SJCRH30 (cell line): ENCODE measurements at regions not wholly inside any gene's neighbourhood (a gene's known extent, or its start where the extent isn't known, plus 50 kb on each side); places are given as distances from the start of the nearest gene placed in this dataset.

Experiments
- DNase-seq, 2 experiments: peaks; one replicate each; pipeline ENCODE4 v3.0.0-alpha.2; 2015 to 2020
- H3K27ac ChIP-seq: fragments of 250-450 bp; sonication (Bioruptor Pico); 2 replicates; pipeline ENCODE4 v1.5.1; 2020; ENCODE audit warnings: mild to moderate bottlenecking, moderate library complexity
- H3K27me3 ChIP-seq: fragments of 250-450 bp; sonication (Bioruptor Pico); 2 replicates; pipeline ENCODE4 v1.5.1; 2020; ENCODE audit warnings: mild to moderate bottlenecking, moderate library complexity
- H3K36me3 ChIP-seq: fragments of 250-450 bp; sonication (Bioruptor Pico); 2 replicates; pipeline ENCODE4 v1.5.1; 2020; ENCODE audit warnings: mild to moderate bottlenecking, moderate library complexity
- H3K4me1 ChIP-seq: fragments of 250-450 bp; sonication (Bioruptor Pico); 2 replicates; pipeline ENCODE4 v1.5.1; 2020; ENCODE audit warnings: mild to moderate bottlenecking, moderate library complexity
- H3K4me3 ChIP-seq: fragments of 250-450 bp; sonication (Bioruptor Pico); 2 replicates; pipeline ENCODE4 v1.5.1; 2020; ENCODE audit warnings: mild to moderate bottlenecking, moderate library complexity
- H3K9me3 ChIP-seq: fragments of 250-450 bp; sonication (Bioruptor Pico); replicated peaks from 2 replicates; pipeline ENCODE4 v1.5.1; 2020; ENCODE audit warnings: mild to moderate bottlenecking, moderate library complexity

DNA sequence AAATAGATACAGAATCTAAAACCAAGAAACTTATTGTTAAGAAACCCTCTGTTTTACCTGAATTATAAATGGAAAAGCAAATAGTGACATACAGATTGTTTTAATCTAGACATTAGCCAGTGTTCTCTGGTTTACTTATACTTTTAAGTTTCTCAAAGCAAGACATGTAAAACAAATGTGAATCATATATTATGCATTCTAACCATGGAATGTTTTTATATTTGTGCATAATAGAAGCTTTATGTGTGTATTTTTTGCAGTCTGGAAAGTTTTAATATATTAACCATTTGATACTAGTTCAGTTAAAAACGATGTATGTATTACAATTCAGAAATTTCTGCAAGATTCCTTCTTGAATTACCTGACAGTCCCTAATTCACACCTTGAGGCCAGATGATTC is 150.6 kb upstream of the TMEM72 start:
- no peak overlapping the region for H3K4me3 ChIP-seq
- no peak overlapping the region for H3K27ac ChIP-seq
- no peaks in the 10 kb centered on the region for H3K9me3 ChIP-seq
- H3K36me3 ChIP-seq: no peaks in the 10 kb centered on the region
- H3K27me3 ChIP-seq: no peaks in the 10 kb centered on the region
- DNase-seq: no peak
- no peaks in the 10 kb centered on the region for H3K4me1 ChIP-seq

- no peaks in the 10 kb centered on the region for H3K9me3 ChIP-seq
- no peaks in the 10 kb centered on the region for H3K36me3 ChIP-seq
- no peaks in the 10 kb centered on the region for H3K27me3 ChIP-seq
- H3K4me3 ChIP-seq: no peak overlapping the region
- no peak overlapping the region for H3K27ac ChIP-seq
- no peaks in the 10 kb centered on the region for H3K4me1 ChIP-seq
- DNase-seq: no peak
Observed at GRCh38 chr10:44761076-44761475, 150.1 kb upstream of the TMEM72 start.

GRCh38 chr10:44763331-44763730 is 147.8 kb upstream of the TMEM72 start:
- no peak overlapping the region for H3K4me3 ChIP-seq
- DNase-seq: no peak
- no peaks in the 10 kb centered on the region for H3K36me3 ChIP-seq
- H3K4me1 ChIP-seq: no peaks in the 10 kb centered on the region
- H3K9me3 ChIP-seq: no peaks in the 10 kb centered on the region
- no peaks in the 10 kb centered on the region for H3K27me3 ChIP-seq
- H3K27ac ChIP-seq: no peak overlapping the region

DNA sequence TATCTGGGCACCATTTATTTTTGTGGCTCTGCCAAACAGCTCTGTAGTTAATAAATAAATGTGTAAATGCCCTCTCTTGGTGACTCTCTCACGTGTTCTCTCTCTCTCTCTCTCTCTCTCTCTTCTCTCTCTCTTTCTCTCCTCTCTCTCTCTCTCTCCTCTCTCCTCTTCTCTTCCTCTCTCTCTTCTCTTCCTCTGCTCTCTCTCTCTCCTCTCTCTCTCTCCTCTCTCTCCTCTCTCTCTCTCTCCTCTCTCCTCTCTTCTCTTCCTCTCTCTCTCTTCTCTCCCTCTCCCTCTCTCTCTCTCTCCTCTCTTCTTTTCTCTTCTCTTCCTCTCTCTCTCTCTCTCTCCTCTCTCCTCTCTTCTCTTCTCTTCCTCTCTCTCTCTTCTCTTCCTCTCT is 145.8 kb upstream of the TMEM72 start:
- no peaks in the 10 kb centered on the region for H3K4me1 ChIP-seq
- H3K36me3 ChIP-seq: no peaks in the 10 kb centered on the region
- no peaks in the 10 kb centered on the region for H3K9me3 ChIP-seq
- H3K27ac ChIP-seq: no peak overlapping the region
- no peak overlapping the region for H3K4me3 ChIP-seq
- DNase-seq: no peak
- no peaks in the 10 kb centered on the region for H3K27me3 ChIP-seq

DNA sequence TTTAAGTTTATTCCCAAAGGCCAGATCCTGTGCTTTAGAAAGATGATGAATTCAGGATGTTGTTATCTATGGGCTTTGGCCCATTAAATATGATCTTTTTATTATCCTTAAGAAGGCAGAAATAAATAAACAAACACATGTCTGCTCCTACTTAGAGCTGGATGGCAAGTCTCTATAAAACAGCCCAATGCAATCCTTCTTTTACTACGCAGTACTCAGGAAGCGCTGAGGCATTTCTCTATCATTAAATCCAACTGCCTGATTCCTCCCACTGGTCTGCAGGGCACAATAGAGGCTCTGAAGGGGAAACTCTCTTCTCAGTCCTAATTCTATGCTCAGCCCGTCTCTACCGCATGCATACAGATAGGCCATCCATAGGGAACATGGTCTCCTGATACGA is 144.5 kb upstream of the TMEM72 start:
- H3K9me3 ChIP-seq: no peaks in the 10 kb centered on the region
- no peak overlapping the region for H3K27ac ChIP-seq
- H3K36me3 ChIP-seq: no peaks in the 10 kb centered on the region
- H3K4me1 ChIP-seq: no peaks in the 10 kb centered on the region
- no peaks in the 10 kb centered on the region for H3K27me3 ChIP-seq
- H3K4me3 ChIP-seq: no peak overlapping the region
- DNase-seq: no peak

DNA sequence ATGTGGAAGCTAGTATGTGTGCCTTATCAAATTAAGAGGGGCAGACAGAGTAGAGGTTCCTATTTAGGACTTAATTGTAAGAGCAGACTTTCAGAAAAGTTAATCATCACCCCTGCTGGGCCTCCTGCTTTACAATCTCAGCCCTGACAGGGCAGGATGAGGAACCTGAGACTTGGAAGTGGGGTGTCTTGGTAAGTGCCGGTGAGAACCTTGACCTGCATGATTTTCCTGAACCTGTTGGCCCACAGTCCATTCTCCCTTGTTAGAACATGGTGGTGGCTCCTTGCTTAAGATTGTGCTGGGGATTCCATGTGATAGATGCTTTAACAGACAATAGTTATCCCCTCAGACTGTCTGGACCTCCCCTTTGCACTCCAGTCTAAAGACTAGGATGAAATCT is 141.7 kb upstream of the TMEM72 start:
- no peaks in the 10 kb centered on the region for H3K36me3 ChIP-seq
- no peak overlapping the region for H3K27ac ChIP-seq
- DNase-seq: no peak
- H3K4me3 ChIP-seq: no peak overlapping the region
- no peaks in the 10 kb centered on the region for H3K27me3 ChIP-seq
- no peaks in the 10 kb centered on the region for H3K9me3 ChIP-seq
- H3K4me1 ChIP-seq: no peaks in the 10 kb centered on the region

DNA sequence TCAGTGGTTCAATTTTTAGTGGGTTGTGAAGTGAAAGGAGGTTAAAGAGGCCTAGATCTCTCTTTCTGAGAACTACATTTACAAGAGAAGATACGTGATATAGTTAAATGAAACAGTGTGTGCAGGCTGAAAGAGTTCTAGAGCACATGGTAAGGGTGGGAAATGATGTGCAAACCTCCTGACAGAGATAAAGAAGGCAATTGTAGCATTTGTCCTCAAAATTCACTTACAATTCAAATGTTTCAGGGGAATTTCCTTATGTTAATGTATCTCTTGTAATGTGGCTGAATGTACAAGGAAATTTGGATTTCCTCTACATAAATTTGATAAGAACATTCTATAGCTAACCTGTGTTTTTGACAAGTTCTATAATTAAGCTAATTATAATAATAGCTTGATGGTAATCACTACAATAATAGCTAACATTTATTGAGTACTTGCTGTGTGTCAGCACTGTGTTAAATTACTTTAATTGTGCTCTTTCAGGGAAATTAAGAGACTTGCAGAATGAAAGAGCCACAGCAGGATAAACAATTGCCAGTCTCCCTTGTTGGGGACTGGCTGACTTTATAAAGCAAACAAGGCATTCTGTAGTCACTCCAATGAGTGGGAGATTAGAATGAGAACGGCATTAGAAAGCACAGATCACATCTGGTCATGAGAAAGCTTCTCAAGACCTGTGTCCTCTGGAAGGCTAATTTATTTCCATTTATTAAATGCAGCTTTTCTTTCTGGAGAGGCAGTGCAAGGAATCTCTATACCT is 139.7 kb upstream of the TMEM72 start:
- H3K4me3 ChIP-seq: no peak overlapping the region
- H3K27ac ChIP-seq: no peak overlapping the region
- H3K9me3 ChIP-seq: no peaks in the 10 kb centered on the region
- H3K36me3 ChIP-seq: no peaks in the 10 kb centered on the region
- DNase-seq: no peak
- H3K27me3 ChIP-seq: no peaks in the 10 kb centered on the region
- H3K4me1 ChIP-seq: no peaks in the 10 kb centered on the region

GRCh38 chr10:44773565-44773964 is 137.6 kb upstream of the TMEM72 start:
- Histone ChIP-seq H3K36me3 (no peaks in the 10 kb centered on the region), H3K27ac (no peak overlapping the region)

GRCh38 chr10:44774676-44775401 is 136.3 kb upstream of the TMEM72 start:
- no peak for DNase-seq
- H3K9me3 ChIP-seq: no peaks in the 10 kb centered on the region
- H3K27ac ChIP-seq: no peak overlapping the region
- no peaks in the 10 kb centered on the region for H3K27me3 ChIP-seq
- no peak overlapping the region for H3K4me3 ChIP-seq
- H3K36me3 ChIP-seq: no peaks in the 10 kb centered on the region
- no peaks in the 10 kb centered on the region for H3K4me1 ChIP-seq

More at GRCh38 chr10:44773565-44773964, 137.6 kb upstream of the TMEM72 start:
- no peak for DNase-seq
- Histone ChIP-seq H3K4me1 (no peaks in the 10 kb centered on the region), H3K4me3 (no peak overlapping the region), H3K27me3 (no peaks in the 10 kb centered on the region), H3K9me3 (no peaks in the 10 kb centered on the region)

DNA sequence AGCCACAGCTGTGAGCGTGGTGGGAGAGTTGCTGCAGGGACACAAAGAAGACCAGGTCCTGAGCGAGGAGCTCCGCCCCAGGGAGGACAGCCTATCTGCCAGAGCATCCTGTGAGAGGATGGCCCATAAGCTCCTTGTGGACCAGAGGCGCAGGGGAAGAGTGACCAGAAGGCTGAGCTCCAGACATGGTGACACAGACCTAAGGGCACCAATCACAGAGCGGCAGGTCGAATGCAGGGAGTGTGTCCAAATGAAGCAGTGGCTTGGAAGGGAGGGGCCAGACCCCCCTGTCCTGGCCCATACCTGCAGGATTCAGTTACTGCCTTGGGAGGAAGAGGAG is 135.8 kb upstream of the TMEM72 start:
- H3K27ac ChIP-seq: no peak overlapping the region
- no peaks in the 10 kb centered on the region for H3K9me3 ChIP-seq
- H3K36me3 ChIP-seq: no peaks in the 10 kb centered on the region
- H3K27me3 ChIP-seq: no peaks in the 10 kb centered on the region
- H3K4me1 ChIP-seq: no peaks in the 10 kb centered on the region
- H3K4me3 ChIP-seq: no peak overlapping the region
- no peak for DNase-seq

- H3K27me3 ChIP-seq: no peaks in the 10 kb centered on the region
- no peak overlapping the region for H3K27ac ChIP-seq
- DNase-seq: no peak
- no peaks in the 10 kb centered on the region for H3K4me1 ChIP-seq
- no peak overlapping the region for H3K4me3 ChIP-seq
- no peaks in the 10 kb centered on the region for H3K9me3 ChIP-seq
- H3K36me3 ChIP-seq: no peaks in the 10 kb centered on the region
Observed at GRCh38 chr10:44776181-44776580, 135.0 kb upstream of the TMEM72 start.

DNA sequence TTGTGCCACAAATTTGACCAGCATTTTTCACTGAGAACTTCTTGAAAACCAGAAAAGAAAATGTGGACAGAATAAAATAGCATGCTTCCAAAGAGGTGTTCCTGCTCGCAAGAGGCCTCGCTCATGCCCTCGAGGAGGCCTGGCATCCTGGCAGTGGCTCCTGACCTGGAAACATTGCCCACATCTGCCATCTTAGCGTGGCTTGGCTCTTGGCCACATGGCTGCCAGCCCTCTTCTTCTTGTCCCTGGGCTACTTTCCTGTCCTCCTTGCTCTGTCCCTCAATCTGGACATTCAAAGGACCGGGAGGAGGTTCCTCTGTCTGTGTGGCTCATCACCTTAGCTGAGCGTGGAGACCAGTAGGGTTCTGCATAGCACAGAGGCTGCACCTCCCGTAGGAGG is 131.6 kb upstream of the TMEM72 start:
- Histone ChIP-seq H3K4me3 (no peak overlapping the region), H3K36me3 (no peaks in the 10 kb centered on the region), H3K4me1 (no peaks in the 10 kb centered on the region), H3K9me3 (no peaks in the 10 kb centered on the region), H3K27me3 (no peaks in the 10 kb centered on the region), H3K27ac (no peak overlapping the region)
- no peak for DNase-seq

DNA sequence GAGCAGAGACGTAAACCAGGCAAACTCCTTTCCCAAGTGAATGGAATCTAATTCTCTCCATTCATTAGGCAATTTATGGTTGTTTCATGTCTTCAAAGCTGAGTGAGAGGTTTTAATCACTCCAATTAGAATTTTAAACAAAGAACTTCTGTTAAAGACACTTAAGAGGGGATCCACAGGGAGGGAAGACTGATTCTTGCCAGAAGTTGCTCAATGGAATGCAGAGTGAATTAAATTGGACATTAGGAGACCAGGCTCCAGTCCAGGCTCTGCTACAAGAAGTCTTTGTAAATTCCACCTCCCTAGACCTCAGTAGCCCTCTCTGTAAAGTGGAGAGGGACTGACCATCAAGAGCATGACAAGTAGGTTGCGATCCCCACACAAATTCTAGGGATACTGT is 130.7 kb upstream of the TMEM72 start:
- Histone ChIP-seq H3K27me3 (no peaks in the 10 kb centered on the region), H3K27ac (no peak overlapping the region), H3K4me3 (no peak overlapping the region), H3K4me1 (no peaks in the 10 kb centered on the region), H3K36me3 (no peaks in the 10 kb centered on the region), H3K9me3 (no peaks in the 10 kb centered on the region)
- no peak for DNase-seq

DNA sequence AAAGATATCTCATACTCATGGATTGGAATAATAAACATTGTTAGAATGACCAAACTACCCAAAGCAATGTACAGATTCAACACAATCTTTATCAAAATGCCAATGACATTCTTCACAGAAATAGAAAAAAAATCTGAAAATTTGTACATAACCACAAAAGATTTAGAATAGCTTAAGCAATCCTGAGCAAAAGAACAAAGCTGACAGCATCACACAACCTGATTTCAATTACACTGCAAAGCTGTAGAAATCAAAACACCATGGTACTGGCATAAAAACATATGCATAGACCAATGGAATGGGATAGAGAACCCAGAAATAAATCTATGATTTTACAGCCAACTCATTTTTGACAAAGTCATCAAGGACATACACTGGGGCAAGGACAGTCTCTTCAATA is 130.0 kb upstream of the TMEM72 start:
- Histone ChIP-seq H3K36me3 (no peaks in the 10 kb centered on the region), H3K27ac (no peak overlapping the region), H3K9me3 (no peaks in the 10 kb centered on the region), H3K4me1 (no peaks in the 10 kb centered on the region), H3K4me3 (no peak overlapping the region), H3K27me3 (no peaks in the 10 kb centered on the region)
- no peak for DNase-seq

GRCh38 chr10:44786286-44786850 is 124.8 kb upstream of the TMEM72 start:
- no peaks in the 10 kb centered on the region for H3K4me1 ChIP-seq
- no peak overlapping the region for H3K27ac ChIP-seq
- no peak overlapping the region for H3K4me3 ChIP-seq
- H3K36me3 ChIP-seq: no peaks in the 10 kb centered on the region
- DNase-seq: no peak
- H3K9me3 ChIP-seq: no peaks in the 10 kb centered on the region
- H3K27me3 ChIP-seq: no peaks in the 10 kb centered on the region
